ENCODE measurements at regions not wholly inside any gene's neighbourhood (a gene's known extent, or its start where the extent isn't known, plus 50 kb on each side); places are given as distances from the start of the nearest gene placed in this dataset.
"Not testable (repeated sequence)": the region's sequence is repeated elsewhere in the genome, so short reads cannot be mapped to it uniquely, and the experiment has no call there.

DNA sequence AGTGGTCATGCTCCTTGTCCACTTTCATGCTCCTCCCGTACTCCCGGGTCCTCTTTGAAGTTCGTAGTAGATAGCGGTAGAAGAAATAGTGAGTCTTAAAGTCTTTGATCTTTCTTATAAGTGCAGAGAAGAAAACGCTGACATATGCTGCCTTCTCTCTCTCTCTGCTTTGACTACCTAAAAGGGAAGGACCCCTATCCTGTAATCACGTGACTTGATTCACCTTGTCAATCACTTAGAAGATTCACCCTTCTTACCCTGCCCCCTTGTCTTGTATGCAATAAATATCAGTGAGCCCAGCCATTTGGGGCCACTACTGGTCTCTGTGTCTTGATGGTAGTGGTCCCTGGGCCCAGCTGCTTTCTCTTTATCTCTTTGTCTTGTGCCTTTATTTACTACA is 158.5 kb upstream of the VWC2 start:
- TF ChIP-seq, protein P1, sequence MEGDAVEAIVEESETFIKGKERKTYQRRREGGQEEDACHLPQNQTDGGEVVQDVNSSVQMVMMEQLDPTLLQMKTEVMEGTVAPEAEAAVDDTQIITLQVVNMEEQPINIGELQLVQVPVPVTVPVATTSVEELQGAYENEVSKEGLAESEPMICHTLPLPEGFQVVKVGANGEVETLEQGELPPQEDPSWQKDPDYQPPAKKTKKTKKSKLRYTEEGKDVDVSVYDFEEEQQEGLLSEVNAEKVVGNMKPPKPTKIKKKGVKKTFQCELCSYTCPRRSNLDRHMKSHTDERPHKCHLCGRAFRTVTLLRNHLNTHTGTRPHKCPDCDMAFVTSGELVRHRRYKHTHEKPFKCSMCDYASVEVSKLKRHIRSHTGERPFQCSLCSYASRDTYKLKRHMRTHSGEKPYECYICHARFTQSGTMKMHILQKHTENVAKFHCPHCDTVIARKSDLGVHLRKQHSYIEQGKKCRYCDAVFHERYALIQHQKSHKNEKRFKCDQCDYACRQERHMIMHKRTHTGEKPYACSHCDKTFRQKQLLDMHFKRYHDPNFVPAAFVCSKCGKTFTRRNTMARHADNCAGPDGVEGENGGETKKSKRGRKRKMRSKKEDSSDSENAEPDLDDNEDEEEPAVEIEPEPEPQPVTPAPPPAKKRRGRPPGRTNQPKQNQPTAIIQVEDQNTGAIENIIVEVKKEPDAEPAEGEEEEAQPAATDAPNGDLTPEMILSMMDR (IDR thresholded peaks at IDR 0.05) = not testable (repeated sequence)
- TF ChIP-seq EP300 (IDR thresholded peaks at IDR 0.05) = not testable (repeated sequence)
